Transverse colon (tissue), 4 donors: ENCODE measurements at regions not wholly inside any gene's neighbourhood (a gene's known extent, or its start where the extent isn't known, plus 50 kb on each side); places are given as distances from the start of the nearest gene placed in this dataset.

Experiments
- DNase-seq: peaks from one replicate; pipeline ENCODE4 v3.0.0-alpha.2; 2019
- H3K27ac ChIP-seq, 4 donors: fragments of 200-600 bp; sonication (generic); 2 replicates each; pipeline ENCODE4 v1.5.1; 2016 to 2018; ENCODE audit warnings: inconsistent platforms in 4 of 4
- H3K27me3 ChIP-seq: fragments of 200-600 bp; sonication (generic); 2 replicates; pipeline ENCODE4 v1.5.1; 2017; ENCODE audit warnings: inconsistent platforms
- H3K36me3 ChIP-seq, 4 donors: fragments of 200-600 bp; sonication (generic); 2 replicates each; pipeline ENCODE4 v1.5.1; 2017 to 2019; ENCODE audit warnings: inconsistent platforms in 4 of 4
- H3K4me1 ChIP-seq, 4 donors: fragments of 200-600 bp; sonication (generic); 2 replicates each; pipeline ENCODE4 v1.5.1; 2017 to 2020; ENCODE audit warnings: inconsistent platforms in 4 of 4
- H3K4me3 ChIP-seq, 4 donors: fragments of 200-600 bp; sonication (generic); 1 replicate in 1 of 4; 2 replicates in 3 of 4; pipeline versions ENCODE4 v1.5.1 to v1.6.1; 2017 to 2019; ENCODE audit warnings: inconsistent platforms in 4 of 4
- H3K9me3 ChIP-seq, 2 donors: fragments of 200-600 bp; sonication (generic); 2 replicates each; pipeline ENCODE4 v1.5.1; 2017 to 2019; ENCODE audit warnings: inconsistent platforms in 2 of 2
- CTCF ChIP-seq, 5 experiments: fragments of 200-600 bp in 3 of 5; fragments of 450-650 bp in 2 of 5; sonication (generic) in 3 of 5; IDR thresholded peaks; 1 replicate in 2 of 5; 2 replicates in 3 of 5; pipeline ENCODE4 v1.5.1; 2016 to 2017; ENCODE audit warnings: antibody characterized with exemption in 5 of 5, inconsistent platforms in 3 of 5, mild to moderate bottlenecking in 2 of 5, moderate library complexity in 1 of 5
- EP300 ChIP-seq: sonication (generic); formaldehyde crosslinking; IDR thresholded peaks from one replicate; pipeline ENCODE4 v1.6.1; 2017; ENCODE audit warnings: antibody characterized with exemption, low read depth
- POLR2A ChIP-seq: fragments of 450-650 bp; IDR thresholded peaks from one replicate; pipeline ENCODE4 v1.6.1; 2016; ENCODE audit warnings: antibody characterized with exemption, mild to moderate bottlenecking, moderate library complexity
- POLR2AphosphoS5 ChIP-seq, 3 donors: sonication (generic); formaldehyde crosslinking; IDR thresholded peaks; one replicate each; pipeline ENCODE4 v1.6.1; 2016; ENCODE audit warnings: antibody characterized with exemption in 3 of 3
- WGBS, 2 donors: methylation state at CpG; one replicate each; pipeline ENCODE4 v1.1.5; 2018; ENCODE audit warnings: low coverage in 1 of 2; 5-methylcytosine and 5-hydroxymethylcytosine counted together
- in situ Hi-C, 4 donors: fragments of 200-750 bp; cut with MboI; loops; one replicate each; pipeline versions ENCODE4 v1.15.0 to v1.15.1; 2017; ENCODE audit warnings: low sequenced_read_pairs in 3 of 4, low pct_ligation_motif_present in 1 of 4, low pct_unique_long_range_greater_than_20kb in 1 of 4
- intact Hi-C: fragments of 100-400 bp; cut with DNase I; formaldehyde crosslinking; loops from one replicate; pipeline ENCODE4 v1.15.1; 2023; ENCODE audit warnings: low total_unique reads

- Histone ChIP-seq H3K36me3 (no peaks in the 10 kb centered on the region), H3K4me1 (peaks cover 0 to 5% (median 0%) of the 10 kb centered on the region in 4 donors), H3K27me3 (no peaks in the 10 kb centered on the region), H3K27ac (no peak overlapping the region), H3K4me3 (no peak overlapping the region), H3K9me3 (no peaks in the 10 kb centered on the region)
- WGBS, 2 donors, result 96 to 100% methylated on average over 2 to 6 of the region's 6 CpGs
- no peak for DNase-seq
- TF ChIP-seq POLR2A (no peak), POLR2AphosphoS5 (IDR thresholded peaks at IDR 0.05) (no peak), EP300 (no peak), CTCF (IDR thresholded peaks at IDR 0.05) (no peak)
- in situ Hi-C loops (loop anchor here in 1 of 4 donors (25.0 kb wide), 1 partner anchor 121 kb away; no protein-coding TSS in a partner anchor), intact Hi-C loops (no loop called here)
Observed at GRCh38 chr10:36183726-36184125, 541.6 kb upstream of the FZD8 start.

- H3K4me1 ChIP-seq, result peaks cover 0 to 5% (median 0%) of the 10 kb centered on the region in 4 donors
- H3K27ac ChIP-seq, result no peak overlapping the region
- no peaks in the 10 kb centered on the region for H3K9me3 ChIP-seq
- no peak overlapping the region for H3K4me3 ChIP-seq
- no peaks in the 10 kb centered on the region for H3K27me3 ChIP-seq
- in situ Hi-C loops, result loop anchor here in 1 of 4 donors (25.0 kb wide), 1 partner anchor 121 kb away; no protein-coding TSS in a partner anchor
- TF ChIP-seq POLR2A (no peak), POLR2AphosphoS5 (IDR thresholded peaks at IDR 0.05) (no peak), CTCF (IDR thresholded peaks at IDR 0.05) (no peak), EP300 (no peak)
- no peaks in the 10 kb centered on the region for H3K36me3 ChIP-seq
- DNase-seq, result no peak
- intact Hi-C loops, result no loop called here
Observed at GRCh38 chr10:36183056-36183455, 541.0 kb upstream of the FZD8 start.

- DNase-seq, result no peak
Observed at GRCh38 chr10:36182606-36183005, 540.5 kb upstream of the FZD8 start.

GRCh38 chr10:36182179-36182566 lies 540.1 kb upstream of the FZD8 start:
- TF ChIP-seq EP300 (no peak), POLR2AphosphoS5 (IDR thresholded peaks at IDR 0.05) (no peak), CTCF (IDR thresholded peaks at IDR 0.05) (no peak), POLR2A (no peak)
- in situ Hi-C loops (loop anchor here in 1 of 4 donors (25.0 kb wide), 1 partner anchor 120 kb away; no protein-coding TSS in a partner anchor), intact Hi-C loops (no loop called here)
- Histone ChIP-seq H3K27me3 (no peaks in the 10 kb centered on the region), H3K9me3 (no peaks in the 10 kb centered on the region), H3K4me1 (peaks cover 0 to 5% (median 0%) of the 10 kb centered on the region in 4 donors), H3K4me3 (no peak overlapping the region), H3K27ac (no peak overlapping the region), H3K36me3 (no peaks in the 10 kb centered on the region)
- DNase-seq, result no peak
- whole genome bisulfite sequencing, 2 donors, result 66 to 70% methylated on average over 4 to 9 of the region's 9 CpGs

More at GRCh38 chr10:36182606-36183005, 540.5 kb upstream of the FZD8 start:
- TF ChIP-seq POLR2A, result no peak
- no peak for TF ChIP-seq POLR2AphosphoS5 (IDR thresholded peaks at IDR 0.05)
- TF ChIP-seq EP300, result no peak
- no peak for TF ChIP-seq CTCF (IDR thresholded peaks at IDR 0.05)
- peaks cover 0 to 5% (median 0%) of the 10 kb centered on the region in 4 donors for H3K4me1 ChIP-seq
- no peaks in the 10 kb centered on the region for H3K9me3 ChIP-seq
- H3K36me3 ChIP-seq, result no peaks in the 10 kb centered on the region
- in situ Hi-C loops (loop anchor here in 1 of 4 donors (25.0 kb wide), 1 partner anchor 120 kb away; no protein-coding TSS in a partner anchor), intact Hi-C loops (no loop called here)
- 38 to 43% methylated on average over 4 of the region's 4 CpGs for WGBS, 2 donors
- no peak overlapping the region for H3K4me3 ChIP-seq
- H3K27me3 ChIP-seq, result no peaks in the 10 kb centered on the region
- H3K27ac ChIP-seq, result no peak overlapping the region
